Transverse colon (tissue), 4 donors: ENCODE measurements at regions not wholly inside any gene's neighbourhood (a gene's known extent, or its start where the extent isn't known, plus 50 kb on each side); places are given as distances from the start of the nearest gene placed in this dataset.

Experiments used
- EP300 ChIP-seq: sonication (generic); formaldehyde crosslinking; IDR thresholded peaks from one replicate; pipeline ENCODE4 v1.6.1; 2017; ENCODE audit warnings: antibody characterized with exemption, low read depth
- POLR2A ChIP-seq: fragments of 450-650 bp; IDR thresholded peaks from one replicate; pipeline ENCODE4 v1.6.1; 2016; ENCODE audit warnings: antibody characterized with exemption, mild to moderate bottlenecking, moderate library complexity
- POLR2AphosphoS5 ChIP-seq, 3 donors: sonication (generic); formaldehyde crosslinking; IDR thresholded peaks; one replicate each; pipeline ENCODE4 v1.6.1; 2016; ENCODE audit warnings: antibody characterized with exemption in 3 of 3
- TF ChIP-seq, protein P1 (sequence below), 5 experiments: fragments of 200-600 bp in 3 of 5; fragments of 450-650 bp in 2 of 5; sonication (generic) in 3 of 5; IDR thresholded peaks; 1 replicate in 2 of 5; 2 replicates in 3 of 5; pipeline ENCODE4 v1.5.1; 2016 to 2017; ENCODE audit warnings: antibody characterized with exemption in 5 of 5, inconsistent platforms in 3 of 5, mild to moderate bottlenecking in 2 of 5, moderate library complexity in 1 of 5

DNA sequence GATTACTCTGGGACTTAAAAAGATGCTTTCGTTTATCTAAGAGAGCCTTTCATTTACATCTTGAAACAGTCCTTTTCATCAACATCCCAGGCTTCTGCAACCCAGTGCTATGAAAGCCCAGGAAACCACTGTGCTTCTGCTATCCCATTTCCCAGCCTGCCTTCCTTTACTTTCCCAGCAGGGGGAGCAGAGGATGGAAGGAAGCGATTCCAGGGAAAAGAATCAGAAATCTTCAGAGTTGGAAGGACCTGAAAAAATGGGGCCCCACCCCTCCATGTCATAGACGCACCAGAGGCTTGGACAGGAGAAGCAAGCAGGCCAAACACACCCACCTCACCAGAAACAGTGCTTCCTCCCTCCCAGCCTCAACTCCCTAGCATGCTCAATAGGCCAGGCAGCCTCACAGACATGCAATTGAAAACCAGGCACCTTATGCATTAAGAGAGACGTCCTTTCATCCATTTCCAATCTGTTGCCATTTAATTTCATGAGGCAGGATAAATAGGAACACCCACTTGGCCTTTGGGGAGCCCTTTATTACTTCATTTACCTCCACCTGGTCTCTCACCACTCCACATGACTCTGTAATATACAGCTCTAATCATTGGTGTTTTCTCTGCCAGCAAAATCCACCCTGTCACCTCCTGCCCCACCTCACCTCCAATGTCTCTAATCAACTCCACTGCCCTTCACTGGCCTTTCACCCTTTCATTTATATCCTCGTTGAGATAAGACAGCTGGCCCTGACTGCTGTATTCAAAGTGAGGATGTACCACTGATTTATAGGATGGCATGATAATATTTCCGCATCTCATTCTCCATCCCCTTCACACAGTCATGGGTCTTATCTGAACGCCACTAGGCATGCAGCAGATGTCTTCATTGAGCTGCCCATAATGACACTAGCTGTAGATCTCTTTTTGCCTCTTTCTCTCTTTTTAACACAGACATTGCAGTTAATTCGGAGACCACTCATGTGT lies 583.9 kb downstream of the NTRK3 start:
- TF ChIP-seq POLR2AphosphoS5 (IDR thresholded peaks at IDR 0.05) (no peak), EP300 (no peak), POLR2A (no peak)
- TF ChIP-seq, protein P1, sequence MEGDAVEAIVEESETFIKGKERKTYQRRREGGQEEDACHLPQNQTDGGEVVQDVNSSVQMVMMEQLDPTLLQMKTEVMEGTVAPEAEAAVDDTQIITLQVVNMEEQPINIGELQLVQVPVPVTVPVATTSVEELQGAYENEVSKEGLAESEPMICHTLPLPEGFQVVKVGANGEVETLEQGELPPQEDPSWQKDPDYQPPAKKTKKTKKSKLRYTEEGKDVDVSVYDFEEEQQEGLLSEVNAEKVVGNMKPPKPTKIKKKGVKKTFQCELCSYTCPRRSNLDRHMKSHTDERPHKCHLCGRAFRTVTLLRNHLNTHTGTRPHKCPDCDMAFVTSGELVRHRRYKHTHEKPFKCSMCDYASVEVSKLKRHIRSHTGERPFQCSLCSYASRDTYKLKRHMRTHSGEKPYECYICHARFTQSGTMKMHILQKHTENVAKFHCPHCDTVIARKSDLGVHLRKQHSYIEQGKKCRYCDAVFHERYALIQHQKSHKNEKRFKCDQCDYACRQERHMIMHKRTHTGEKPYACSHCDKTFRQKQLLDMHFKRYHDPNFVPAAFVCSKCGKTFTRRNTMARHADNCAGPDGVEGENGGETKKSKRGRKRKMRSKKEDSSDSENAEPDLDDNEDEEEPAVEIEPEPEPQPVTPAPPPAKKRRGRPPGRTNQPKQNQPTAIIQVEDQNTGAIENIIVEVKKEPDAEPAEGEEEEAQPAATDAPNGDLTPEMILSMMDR (IDR thresholded peaks at IDR 0.05): peak in 4 of 5 experiments; percentile 28 to 34 (median 32)
